ENCODE measurements at regions not wholly inside any gene's neighbourhood (a gene's known extent, or its start where the extent isn't known, plus 50 kb on each side); places are given as distances from the start of the nearest gene placed in this dataset.

DNA sequence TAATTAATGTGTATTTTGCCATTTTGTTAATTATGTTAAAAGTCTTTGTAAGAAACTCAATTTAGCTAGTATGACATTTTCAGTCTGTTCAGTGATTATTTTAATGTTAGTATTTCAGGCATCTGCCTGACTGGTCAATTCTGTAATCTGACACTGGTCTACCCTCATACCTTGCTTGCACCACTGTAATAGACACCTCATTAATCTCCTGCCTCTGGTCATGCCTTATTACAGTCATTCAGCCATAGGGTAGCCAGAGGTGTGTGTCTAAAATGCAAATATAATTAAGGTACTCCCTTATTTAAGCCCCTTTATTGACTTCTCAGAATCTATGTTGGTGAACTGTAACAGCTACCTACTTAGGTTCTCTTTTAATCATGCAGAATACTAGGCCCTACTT lies 861.1 kb upstream of the IGFBP7 start:
- CTCF ChIA-PET: no interaction called here
- POLR2A ChIA-PET: no interaction called here
- intact Hi-C loops (cut with micrococcal nuclease): no loop called here

DNA sequence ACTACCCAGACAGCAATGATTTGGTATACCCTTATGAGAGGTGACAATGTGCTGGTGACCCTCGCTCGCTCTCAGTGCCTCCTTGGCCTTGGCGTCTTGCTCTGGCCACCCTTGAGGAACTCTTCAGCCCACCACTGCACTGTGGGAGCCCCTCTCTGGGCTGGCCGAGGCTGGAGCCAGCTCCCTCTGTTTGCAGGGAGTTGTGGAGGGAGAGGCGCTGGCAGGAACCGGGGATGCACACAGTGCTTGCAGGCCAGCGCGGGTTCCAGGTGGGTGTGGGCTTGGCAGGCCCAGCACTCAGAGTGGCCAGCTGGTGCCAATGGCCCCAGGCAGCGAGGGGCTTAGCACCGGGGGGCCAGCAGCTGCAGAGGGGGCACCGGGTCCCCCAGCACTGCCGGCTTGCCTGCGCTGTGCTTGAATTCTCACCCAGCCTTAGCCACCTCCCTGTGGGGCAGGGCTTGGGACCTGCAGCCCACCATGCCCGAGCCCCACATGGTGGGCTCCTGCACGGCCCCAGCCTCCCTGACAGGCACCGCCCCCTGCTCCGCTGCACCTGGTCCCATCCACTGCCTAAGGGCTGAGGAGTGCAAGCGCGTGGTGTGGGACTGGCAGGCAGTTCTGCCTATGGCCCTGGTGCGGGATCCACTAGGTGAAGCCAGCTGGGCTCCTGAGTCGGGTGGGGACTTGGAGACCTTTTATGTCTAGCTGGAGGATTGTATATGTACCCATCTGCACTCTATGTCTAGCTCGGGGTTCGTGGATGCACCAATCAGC lies 857.0 kb upstream of the IGFBP7 start:
- H2AFZ ChIP-seq (ENCODE audit: low read depth, low read length): no peak overlapping the region
- H3K4me2 ChIP-seq (ENCODE audit: insufficient read depth, low read length): no peak overlapping the region
- no TSS peak for BruUV-seq (replicated peaks)
- dilution Hi-C loops (cut with MboI; ENCODE audit: extremely low pct_ligation_motif_present, low sequenced_read_pairs): no loop called here
- TF ChIP-seq GATA2 (IDR thresholded peaks at IDR 0.05; ENCODE audit: insufficient read depth, insufficient read length, low read depth, low read length): no peak
- TF ChIP-seq, protein P1, sequence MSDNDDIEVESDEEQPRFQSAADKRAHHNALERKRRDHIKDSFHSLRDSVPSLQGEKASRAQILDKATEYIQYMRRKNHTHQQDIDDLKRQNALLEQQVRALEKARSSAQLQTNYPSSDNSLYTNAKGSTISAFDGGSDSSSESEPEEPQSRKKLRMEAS (IDR thresholded peaks at IDR 0.05; ENCODE audit: insufficient read depth, insufficient read length): no peak
- TF ChIP-seq EZH2 (IDR thresholded peaks at IDR 0.05; ENCODE audit: borderline replicate concordance, low read depth, low read length, severe bottlenecking): no peak
- no peak for TF ChIP-seq FOS (IDR thresholded peaks at IDR 0.05; ENCODE audit: borderline replicate concordance, insufficient read depth, low read length)
- TF ChIP-seq, protein P2, sequence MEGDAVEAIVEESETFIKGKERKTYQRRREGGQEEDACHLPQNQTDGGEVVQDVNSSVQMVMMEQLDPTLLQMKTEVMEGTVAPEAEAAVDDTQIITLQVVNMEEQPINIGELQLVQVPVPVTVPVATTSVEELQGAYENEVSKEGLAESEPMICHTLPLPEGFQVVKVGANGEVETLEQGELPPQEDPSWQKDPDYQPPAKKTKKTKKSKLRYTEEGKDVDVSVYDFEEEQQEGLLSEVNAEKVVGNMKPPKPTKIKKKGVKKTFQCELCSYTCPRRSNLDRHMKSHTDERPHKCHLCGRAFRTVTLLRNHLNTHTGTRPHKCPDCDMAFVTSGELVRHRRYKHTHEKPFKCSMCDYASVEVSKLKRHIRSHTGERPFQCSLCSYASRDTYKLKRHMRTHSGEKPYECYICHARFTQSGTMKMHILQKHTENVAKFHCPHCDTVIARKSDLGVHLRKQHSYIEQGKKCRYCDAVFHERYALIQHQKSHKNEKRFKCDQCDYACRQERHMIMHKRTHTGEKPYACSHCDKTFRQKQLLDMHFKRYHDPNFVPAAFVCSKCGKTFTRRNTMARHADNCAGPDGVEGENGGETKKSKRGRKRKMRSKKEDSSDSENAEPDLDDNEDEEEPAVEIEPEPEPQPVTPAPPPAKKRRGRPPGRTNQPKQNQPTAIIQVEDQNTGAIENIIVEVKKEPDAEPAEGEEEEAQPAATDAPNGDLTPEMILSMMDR (IDR thresholded peaks at IDR 0.05; ENCODE audit: extremely low read depth in 1 of 2, insufficient read depth in 1 of 2, low read depth in 1 of 2, low read length in 2 of 2): no peak
- no peak for TF ChIP-seq JUN (IDR thresholded peaks at IDR 0.05; ENCODE audit: borderline replicate concordance, insufficient read depth, insufficient read length, low read depth)
- TF ChIP-seq POLR2A (IDR thresholded peaks at IDR 0.05; ENCODE audit: low read depth, low read length): no peak
- TF ChIP-seq MYC (IDR thresholded peaks at IDR 0.05; ENCODE audit: low read depth, low read length): no peak
- no peak for TF ChIP-seq POLR2AphosphoS5 (IDR thresholded peaks at IDR 0.05; ENCODE audit: insufficient read depth, low read depth, low read length)
- H3K36me3 ChIP-seq (ENCODE audit: control insufficient read depth in 2 of 2, extremely low read depth in 1 of 2, insufficient read depth in 2 of 2, low read length in 2 of 2): no peaks in the 10 kb centered on the region
- no peak for DNase-seq (ENCODE audit: low read depth, low spot score)
- no peaks in the 10 kb centered on the region for H3K4me1 ChIP-seq (ENCODE audit: control insufficient read depth, extremely low read depth, insufficient read depth, low read length)
- intact Hi-C loops (cut with micrococcal nuclease): no loop called here
- no peaks in the 10 kb centered on the region for H3K9me3 ChIP-seq (replicated peaks; ENCODE audit: control insufficient read depth, insufficient read depth, low read length)
- H3K27me3 ChIP-seq (ENCODE audit: control insufficient read depth in 2 of 2, insufficient read depth in 2 of 2, low read length in 2 of 2): no peaks in the 10 kb centered on the region
- H3K9me1 ChIP-seq (replicated peaks; ENCODE audit: control insufficient read depth, extremely low read depth, insufficient read depth, low read length): no peaks in the 10 kb centered on the region
- no peak overlapping the region for H3K9ac ChIP-seq (replicated peaks; ENCODE audit: extremely low read depth, insufficient read depth, low read length)
- H3K4me3 ChIP-seq (replicated peaks in 1 of 3; ENCODE audit: insufficient read depth in 1 of 3, low read depth in 1 of 3, low read length in 3 of 3): no peak overlapping the region
- H3K79me2 ChIP-seq (ENCODE audit: control insufficient read depth, insufficient read depth, low read length): no peaks in the 10 kb centered on the region
- no peak for FAIRE-seq
- no peak overlapping the region for H3K27ac ChIP-seq (ENCODE audit: insufficient read depth, low read depth, low read length)
- CTCF ChIA-PET: no interaction called here
- H4K20me1 ChIP-seq (replicated peaks; ENCODE audit: control insufficient read depth, extremely low read depth, insufficient read depth, low read length): no peaks in the 10 kb centered on the region
- POLR2A ChIA-PET: no interaction called here

More for the DNA sequence above, 861.1 kb upstream of the IGFBP7 start:
- H3K9me3 ChIP-seq (replicated peaks; ENCODE audit: control insufficient read depth, insufficient read depth, low read length): no peaks in the 10 kb centered on the region
- FAIRE-seq (no peak), DNase-seq (ENCODE audit: low read depth, low spot score) (no peak)
- no peaks in the 10 kb centered on the region for H4K20me1 ChIP-seq (replicated peaks; ENCODE audit: control insufficient read depth, extremely low read depth, insufficient read depth, low read length)
- no peak overlapping the region for H3K4me2 ChIP-seq (ENCODE audit: insufficient read depth, low read length)
- dilution Hi-C loops (cut with MboI; ENCODE audit: extremely low pct_ligation_motif_present, low sequenced_read_pairs): no loop called here
- H3K9ac ChIP-seq (replicated peaks; ENCODE audit: extremely low read depth, insufficient read depth, low read length): no peak overlapping the region
- no peak overlapping the region for H3K4me3 ChIP-seq (replicated peaks in 1 of 3; ENCODE audit: insufficient read depth in 1 of 3, low read depth in 1 of 3, low read length in 3 of 3)
- BruUV-seq (replicated peaks): no TSS peak
- H3K9me1 ChIP-seq (replicated peaks; ENCODE audit: control insufficient read depth, extremely low read depth, insufficient read depth, low read length): no peaks in the 10 kb centered on the region
- H3K4me1 ChIP-seq (ENCODE audit: control insufficient read depth, extremely low read depth, insufficient read depth, low read length): no peaks in the 10 kb centered on the region
- H3K79me2 ChIP-seq (ENCODE audit: control insufficient read depth, insufficient read depth, low read length): no peaks in the 10 kb centered on the region
- H3K27ac ChIP-seq (ENCODE audit: insufficient read depth, low read depth, low read length): no peak overlapping the region
- H3K27me3 ChIP-seq (ENCODE audit: control insufficient read depth in 2 of 2, insufficient read depth in 2 of 2, low read length in 2 of 2): no peaks in the 10 kb centered on the region
- H3K36me3 ChIP-seq (ENCODE audit: control insufficient read depth in 2 of 2, extremely low read depth in 1 of 2, insufficient read depth in 2 of 2, low read length in 2 of 2): no peaks in the 10 kb centered on the region
- no peak for TF ChIP-seq JUN (IDR thresholded peaks at IDR 0.05; ENCODE audit: borderline replicate concordance, insufficient read depth, insufficient read length, low read depth)
- TF ChIP-seq, protein P1 (IDR thresholded peaks at IDR 0.05; ENCODE audit: insufficient read depth, insufficient read length): no peak
- H2AFZ ChIP-seq (ENCODE audit: low read depth, low read length): no peak overlapping the region

Measured in endothelial cell of umbilical vein (primary cell).